HL-60 (cell line): ENCODE measurements at regions not wholly inside any gene's neighbourhood (a gene's known extent, or its start where the extent isn't known, plus 50 kb on each side); places are given as distances from the start of the nearest gene placed in this dataset.

Source experiments
- CTCF ChIP-seq: IDR thresholded peaks from one replicate; pipeline ENCODE4 v1.5.1; 2011; ENCODE audit warnings: low read length, control low read depth, inconsistent platforms; ENCODE audit not compliant: insufficient read depth
- GABPA ChIP-seq: IDR thresholded peaks from 2 replicates; pipeline ENCODE4 v1.6.1; 2012; ENCODE audit warnings: low read depth
- POLR2AphosphoS5 ChIP-seq: IDR thresholded peaks from 2 replicates; pipeline ENCODE4 v1.6.1; 2012; ENCODE audit warnings: low read depth
- SPI1 ChIP-seq: IDR thresholded peaks from 2 replicates; pipeline ENCODE4 v1.6.1; 2012; ENCODE audit warnings: low read depth, mild to moderate bottlenecking, borderline replicate concordance

GRCh38 chrX:128517691-128518090 is 465.5 kb upstream of the ACTRT1 start:
- TF ChIP-seq CTCF (no peak), POLR2AphosphoS5 (no peak), SPI1 (no peak), GABPA (no peak)
